HUDEP-2 (cell line): ENCODE measurements at regions not wholly inside any gene's neighbourhood (a gene's known extent, or its start where the extent isn't known, plus 50 kb on each side); places are given as distances from the start of the nearest gene placed in this dataset.
A peak's percentile ranks its signal among the peaks of the same experiment; 100 is the strongest.
"Not testable (repeated sequence)": the region's sequence is repeated elsewhere in the genome, so short reads cannot be mapped to it uniquely, and the experiment has no call there.

ENCODE experiments used
- DNase-seq, 76 experiments: peaks; one replicate each; lab custom pipeline; 2025; ENCODE audit not compliant: unreplicated experiment in 76 of 76; lab: John Stamatoyannopoulos, UW

- no peak for DNase-seq
Measured at GRCh38 chr2:186164325-186164724, 321.7 kb upstream of the ZC3H15 start.

GRCh38 chr2:186170693-186171092, 315.4 kb upstream of the ZC3H15 start:
- no peak for DNase-seq

- DNase-seq: no peak
Measured at GRCh38 chr2:186181625-186182024, 304.4 kb upstream of the ZC3H15 start.

- DNase-seq: not testable (repeated sequence)
Measured at GRCh38 chr2:186182366-186182765, 303.7 kb upstream of the ZC3H15 start.

GRCh38 chr2:186183406-186183805, 302.7 kb upstream of the ZC3H15 start:
- no peak for DNase-seq

- no peak for DNase-seq
Measured at GRCh38 chr2:186187854-186188253, 298.2 kb upstream of the ZC3H15 start.

- no peak for DNase-seq
Measured at GRCh38 chr2:186189816-186190215, 296.2 kb upstream of the ZC3H15 start.

GRCh38 chr2:186195696-186196095, 290.4 kb upstream of the ZC3H15 start:
- no peak for DNase-seq

- no peak for DNase-seq
Measured at GRCh38 chr2:186197955-186198354, 288.1 kb upstream of the ZC3H15 start.

GRCh38 chr2:186199029-186199428, 287.0 kb upstream of the ZC3H15 start:
- no peak for DNase-seq

GRCh38 chr2:186201371-186201770, 284.7 kb upstream of the ZC3H15 start:
- no peak for DNase-seq

GRCh38 chr2:186205254-186205911, 280.7 kb upstream of the ZC3H15 start:
- DNase-seq: no peak

GRCh38 chr2:186209532-186209931, 276.5 kb upstream of the ZC3H15 start:
- DNase-seq: no peak

- no peak for DNase-seq
Measured at GRCh38 chr2:186220409-186220808, 265.7 kb upstream of the ZC3H15 start.

- no peak for DNase-seq
Measured at GRCh38 chr2:186229265-186229664, 256.8 kb upstream of the ZC3H15 start.

- DNase-seq: no peak
Measured at GRCh38 chr2:186241874-186242273, 244.2 kb upstream of the ZC3H15 start.

GRCh38 chr2:186254759-186255158, 231.3 kb upstream of the ZC3H15 start:
- DNase-seq: no peak

- no peak for DNase-seq
Measured at GRCh38 chr2:186255823-186256222, 230.2 kb upstream of the ZC3H15 start.

GRCh38 chr2:186256540-186256939, 229.5 kb upstream of the ZC3H15 start:
- peak in 5 of 76 experiments; percentile 3 to 40 (median 10) for DNase-seq

GRCh38 chr2:186263673-186264250, 222.3 kb upstream of the ZC3H15 start:
- no peak for DNase-seq

GRCh38 chr2:186269536-186269935, 216.5 kb upstream of the ZC3H15 start:
- no peak for DNase-seq

GRCh38 chr2:186273953-186274352, 212.1 kb upstream of the ZC3H15 start:
- DNase-seq: no peak
